Stimulated activated effector memory CD8-positive, alpha-beta T cell treated with anti-CD3 and anti-CD28 coated beads, Interleukin-12 subunit alpha, Interleukin-12 subunit beta, amount 100 ng/mL, for 72 hours (primary cell): ENCODE measurements at regions not wholly inside any gene's neighbourhood (a gene's known extent, or its start where the extent isn't known, plus 50 kb on each side); places are given as distances from the start of the nearest gene placed in this dataset.

Experiments used
- ATAC-seq: fragments of 150-1000 bp; cut with Tn5 transposase; 2 replicates; pipeline ENCODE4 v1.10.0; 2021
- DNase-seq, 2 donors: peaks; one replicate each; pipeline ENCODE4 v3.0.0; 2021 to 2022; ENCODE audit warnings: low spot score in 2 of 2
- H3K27ac Mint-ChIP-seq: one replicate; pipeline ENCODE4 v1.8.0; 2022; ENCODE audit warnings: mild to moderate bottlenecking, mixed read lengths
- H3K36me3 Mint-ChIP-seq: one replicate; pipeline ENCODE4 v1.8.0; 2022; ENCODE audit warnings: mild to moderate bottlenecking, mixed read lengths
- H3K4me1 Mint-ChIP-seq: one replicate; pipeline ENCODE4 v1.8.0; 2022; ENCODE audit warnings: mixed read lengths
- H3K4me3 Mint-ChIP-seq: one replicate; pipeline ENCODE4 v1.8.0; 2022; ENCODE audit warnings: mild to moderate bottlenecking, mixed read lengths
- H3K9me3 Mint-ChIP-seq: one replicate; pipeline ENCODE4 v1.8.0; 2022; ENCODE audit warnings: mixed read lengths

- DNase-seq (no peak), ATAC-seq (no peak)
- no peaks in the 10 kb centered on the region for H3K36me3 Mint-ChIP-seq
- H3K27ac Mint-ChIP-seq, result no peak overlapping the region
- H3K4me3 Mint-ChIP-seq, result no peak overlapping the region
- H3K4me1 Mint-ChIP-seq, result no peaks in the 10 kb centered on the region
- H3K9me3 Mint-ChIP-seq, result no peaks in the 10 kb centered on the region
Observed at GRCh38 chr20:7742479-7742878, 197.8 kb downstream of the HAO1 start.

GRCh38 chr20:7744411-7744810 is 195.8 kb downstream of the HAO1 start:
- DNase-seq, result no peak
- Mint-ChIP-seq H3K4me3 (no peak overlapping the region), H3K4me1 (no peaks in the 10 kb centered on the region), H3K9me3 (no peaks in the 10 kb centered on the region), H3K27ac (no peak overlapping the region), H3K36me3 (no peaks in the 10 kb centered on the region)
- ATAC-seq, result no peak

GRCh38 chr20:7748624-7749023 is 191.6 kb downstream of the HAO1 start:
- Mint-ChIP-seq H3K36me3 (no peaks in the 10 kb centered on the region), H3K4me1 (no peaks in the 10 kb centered on the region), H3K9me3 (peaks cover 2% of the 10 kb centered on the region), H3K27ac (no peak overlapping the region), H3K4me3 (no peak overlapping the region)
- ATAC-seq (no peak), DNase-seq (no peak)

- H3K4me1 Mint-ChIP-seq, result no peaks in the 10 kb centered on the region
Observed at GRCh38 chr20:7754102-7754501, 186.2 kb downstream of the HAO1 start.

GRCh38 chr20:7758406-7758805 is 181.9 kb downstream of the HAO1 start:
- DNase-seq, result no peak
- Mint-ChIP-seq H3K9me3 (peaks cover 4% of the 10 kb centered on the region), H3K4me3 (no peak overlapping the region), H3K27ac (no peak overlapping the region), H3K4me1 (no peaks in the 10 kb centered on the region), H3K36me3 (no peaks in the 10 kb centered on the region)
- no peak for ATAC-seq

More at GRCh38 chr20:7754102-7754501, 186.2 kb downstream of the HAO1 start:
- ATAC-seq (no peak), DNase-seq (no peak)
- Mint-ChIP-seq H3K4me3 (no peak overlapping the region), H3K27ac (no peak overlapping the region), H3K36me3 (no peaks in the 10 kb centered on the region), H3K9me3 (peaks cover 5% of the 10 kb centered on the region)

GRCh38 chr20:7760247-7761031 is 179.8 kb downstream of the HAO1 start:
- H3K4me3 Mint-ChIP-seq, result no peak overlapping the region
- no peak for ATAC-seq
- no peak overlapping the region for H3K27ac Mint-ChIP-seq
- no peak for DNase-seq
- no peaks in the 10 kb centered on the region for H3K36me3 Mint-ChIP-seq
- H3K4me1 Mint-ChIP-seq, result no peaks in the 10 kb centered on the region
- H3K9me3 Mint-ChIP-seq, result peaks cover 4% of the 10 kb centered on the region

GRCh38 chr20:7765221-7765620 is 175.0 kb downstream of the HAO1 start:
- ATAC-seq (no peak), DNase-seq (no peak)
- Mint-ChIP-seq H3K27ac (no peak overlapping the region), H3K4me1 (no peaks in the 10 kb centered on the region), H3K9me3 (peaks cover 6% of the 10 kb centered on the region), H3K36me3 (no peaks in the 10 kb centered on the region), H3K4me3 (no peak overlapping the region)

- H3K36me3 Mint-ChIP-seq, result no peaks in the 10 kb centered on the region
- H3K9me3 Mint-ChIP-seq, result peaks cover 12% of the 10 kb centered on the region
- no peak overlapping the region for H3K4me3 Mint-ChIP-seq
- no peak overlapping the region for H3K27ac Mint-ChIP-seq
- DNase-seq (no peak), ATAC-seq (no peak)
- no peaks in the 10 kb centered on the region for H3K4me1 Mint-ChIP-seq
Observed at GRCh38 chr20:7770046-7770445, 170.2 kb downstream of the HAO1 start.

- peak; percentile 90 for ATAC-seq
- H3K36me3 Mint-ChIP-seq, result no peaks in the 10 kb centered on the region
- H3K9me3 Mint-ChIP-seq, result peaks cover 12% of the 10 kb centered on the region
- peak in 1 of 2 donors; percentile 49 for DNase-seq
- no peak overlapping the region for H3K27ac Mint-ChIP-seq
- H3K4me3 Mint-ChIP-seq, result no peak overlapping the region
- H3K4me1 Mint-ChIP-seq, result no peaks in the 10 kb centered on the region
Observed at GRCh38 chr20:7770578-7770977, 169.7 kb downstream of the HAO1 start.

- peaks cover 8% of the 10 kb centered on the region for H3K9me3 Mint-ChIP-seq
- no peak for DNase-seq
- H3K36me3 Mint-ChIP-seq, result no peaks in the 10 kb centered on the region
- no peak overlapping the region for H3K27ac Mint-ChIP-seq
- no peak for ATAC-seq
- no peaks in the 10 kb centered on the region for H3K4me1 Mint-ChIP-seq
- H3K4me3 Mint-ChIP-seq, result no peak overlapping the region
Observed at GRCh38 chr20:7772371-7772770, 167.9 kb downstream of the HAO1 start.

- no peak overlapping the region for H3K4me3 Mint-ChIP-seq
- H3K4me1 Mint-ChIP-seq, result no peaks in the 10 kb centered on the region
- no peak for ATAC-seq
- H3K27ac Mint-ChIP-seq, result no peak overlapping the region
- H3K36me3 Mint-ChIP-seq, result no peaks in the 10 kb centered on the region
- DNase-seq, result no peak
- peaks cover 8% of the 10 kb centered on the region for H3K9me3 Mint-ChIP-seq
Observed at GRCh38 chr20:7773511-7773910, 166.7 kb downstream of the HAO1 start.

GRCh38 chr20:7775072-7775471 is 165.2 kb downstream of the HAO1 start:
- Mint-ChIP-seq H3K9me3 (peaks cover 8% of the 10 kb centered on the region), H3K27ac (no peak overlapping the region), H3K4me3 (no peak overlapping the region), H3K36me3 (no peaks in the 10 kb centered on the region), H3K4me1 (no peaks in the 10 kb centered on the region)
- DNase-seq (no peak), ATAC-seq (no peak)

GRCh38 chr20:7776148-7776547 is 164.1 kb downstream of the HAO1 start:
- no peak for ATAC-seq
- Mint-ChIP-seq H3K36me3 (no peaks in the 10 kb centered on the region), H3K4me3 (no peak overlapping the region), H3K9me3 (peaks cover 8% of the 10 kb centered on the region), H3K27ac (no peak overlapping the region), H3K4me1 (no peaks in the 10 kb centered on the region)
- DNase-seq, result no peak

GRCh38 chr20:7790189-7790588 is 150.1 kb downstream of the HAO1 start:
- ATAC-seq (no peak), DNase-seq (no peak)
- peaks cover 6% of the 10 kb centered on the region for H3K9me3 Mint-ChIP-seq
- no peak overlapping the region for H3K4me3 Mint-ChIP-seq
- H3K4me1 Mint-ChIP-seq, result no peaks in the 10 kb centered on the region
- no peaks in the 10 kb centered on the region for H3K36me3 Mint-ChIP-seq
- no peak overlapping the region for H3K27ac Mint-ChIP-seq

- H3K4me3 Mint-ChIP-seq, result no peak overlapping the region
- H3K9me3 Mint-ChIP-seq, result peaks cover 9% of the 10 kb centered on the region
- no peaks in the 10 kb centered on the region for H3K4me1 Mint-ChIP-seq
- no peak overlapping the region for H3K27ac Mint-ChIP-seq
- no peak for ATAC-seq
- no peaks in the 10 kb centered on the region for H3K36me3 Mint-ChIP-seq
- no peak for DNase-seq
Observed at GRCh38 chr20:7792150-7792869, 147.9 kb downstream of the HAO1 start.

- peaks cover 9% of the 10 kb centered on the region for H3K9me3 Mint-ChIP-seq
- no peak overlapping the region for H3K27ac Mint-ChIP-seq
- ATAC-seq (no peak), DNase-seq (no peak)
- H3K36me3 Mint-ChIP-seq, result no peaks in the 10 kb centered on the region
- H3K4me1 Mint-ChIP-seq, result no peaks in the 10 kb centered on the region
- H3K4me3 Mint-ChIP-seq, result no peak overlapping the region
Observed at GRCh38 chr20:7798176-7798575, 142.1 kb downstream of the HAO1 start.
